ENCODE measurements at regions not wholly inside any gene's neighbourhood (a gene's known extent, or its start where the extent isn't known, plus 50 kb on each side); places are given as distances from the start of the nearest gene placed in this dataset.

GRCh38 chr9:38172586-38172985 lies 103.6 kb upstream of the SHB start (continued):
- TF ChIP-seq, protein P1, sequence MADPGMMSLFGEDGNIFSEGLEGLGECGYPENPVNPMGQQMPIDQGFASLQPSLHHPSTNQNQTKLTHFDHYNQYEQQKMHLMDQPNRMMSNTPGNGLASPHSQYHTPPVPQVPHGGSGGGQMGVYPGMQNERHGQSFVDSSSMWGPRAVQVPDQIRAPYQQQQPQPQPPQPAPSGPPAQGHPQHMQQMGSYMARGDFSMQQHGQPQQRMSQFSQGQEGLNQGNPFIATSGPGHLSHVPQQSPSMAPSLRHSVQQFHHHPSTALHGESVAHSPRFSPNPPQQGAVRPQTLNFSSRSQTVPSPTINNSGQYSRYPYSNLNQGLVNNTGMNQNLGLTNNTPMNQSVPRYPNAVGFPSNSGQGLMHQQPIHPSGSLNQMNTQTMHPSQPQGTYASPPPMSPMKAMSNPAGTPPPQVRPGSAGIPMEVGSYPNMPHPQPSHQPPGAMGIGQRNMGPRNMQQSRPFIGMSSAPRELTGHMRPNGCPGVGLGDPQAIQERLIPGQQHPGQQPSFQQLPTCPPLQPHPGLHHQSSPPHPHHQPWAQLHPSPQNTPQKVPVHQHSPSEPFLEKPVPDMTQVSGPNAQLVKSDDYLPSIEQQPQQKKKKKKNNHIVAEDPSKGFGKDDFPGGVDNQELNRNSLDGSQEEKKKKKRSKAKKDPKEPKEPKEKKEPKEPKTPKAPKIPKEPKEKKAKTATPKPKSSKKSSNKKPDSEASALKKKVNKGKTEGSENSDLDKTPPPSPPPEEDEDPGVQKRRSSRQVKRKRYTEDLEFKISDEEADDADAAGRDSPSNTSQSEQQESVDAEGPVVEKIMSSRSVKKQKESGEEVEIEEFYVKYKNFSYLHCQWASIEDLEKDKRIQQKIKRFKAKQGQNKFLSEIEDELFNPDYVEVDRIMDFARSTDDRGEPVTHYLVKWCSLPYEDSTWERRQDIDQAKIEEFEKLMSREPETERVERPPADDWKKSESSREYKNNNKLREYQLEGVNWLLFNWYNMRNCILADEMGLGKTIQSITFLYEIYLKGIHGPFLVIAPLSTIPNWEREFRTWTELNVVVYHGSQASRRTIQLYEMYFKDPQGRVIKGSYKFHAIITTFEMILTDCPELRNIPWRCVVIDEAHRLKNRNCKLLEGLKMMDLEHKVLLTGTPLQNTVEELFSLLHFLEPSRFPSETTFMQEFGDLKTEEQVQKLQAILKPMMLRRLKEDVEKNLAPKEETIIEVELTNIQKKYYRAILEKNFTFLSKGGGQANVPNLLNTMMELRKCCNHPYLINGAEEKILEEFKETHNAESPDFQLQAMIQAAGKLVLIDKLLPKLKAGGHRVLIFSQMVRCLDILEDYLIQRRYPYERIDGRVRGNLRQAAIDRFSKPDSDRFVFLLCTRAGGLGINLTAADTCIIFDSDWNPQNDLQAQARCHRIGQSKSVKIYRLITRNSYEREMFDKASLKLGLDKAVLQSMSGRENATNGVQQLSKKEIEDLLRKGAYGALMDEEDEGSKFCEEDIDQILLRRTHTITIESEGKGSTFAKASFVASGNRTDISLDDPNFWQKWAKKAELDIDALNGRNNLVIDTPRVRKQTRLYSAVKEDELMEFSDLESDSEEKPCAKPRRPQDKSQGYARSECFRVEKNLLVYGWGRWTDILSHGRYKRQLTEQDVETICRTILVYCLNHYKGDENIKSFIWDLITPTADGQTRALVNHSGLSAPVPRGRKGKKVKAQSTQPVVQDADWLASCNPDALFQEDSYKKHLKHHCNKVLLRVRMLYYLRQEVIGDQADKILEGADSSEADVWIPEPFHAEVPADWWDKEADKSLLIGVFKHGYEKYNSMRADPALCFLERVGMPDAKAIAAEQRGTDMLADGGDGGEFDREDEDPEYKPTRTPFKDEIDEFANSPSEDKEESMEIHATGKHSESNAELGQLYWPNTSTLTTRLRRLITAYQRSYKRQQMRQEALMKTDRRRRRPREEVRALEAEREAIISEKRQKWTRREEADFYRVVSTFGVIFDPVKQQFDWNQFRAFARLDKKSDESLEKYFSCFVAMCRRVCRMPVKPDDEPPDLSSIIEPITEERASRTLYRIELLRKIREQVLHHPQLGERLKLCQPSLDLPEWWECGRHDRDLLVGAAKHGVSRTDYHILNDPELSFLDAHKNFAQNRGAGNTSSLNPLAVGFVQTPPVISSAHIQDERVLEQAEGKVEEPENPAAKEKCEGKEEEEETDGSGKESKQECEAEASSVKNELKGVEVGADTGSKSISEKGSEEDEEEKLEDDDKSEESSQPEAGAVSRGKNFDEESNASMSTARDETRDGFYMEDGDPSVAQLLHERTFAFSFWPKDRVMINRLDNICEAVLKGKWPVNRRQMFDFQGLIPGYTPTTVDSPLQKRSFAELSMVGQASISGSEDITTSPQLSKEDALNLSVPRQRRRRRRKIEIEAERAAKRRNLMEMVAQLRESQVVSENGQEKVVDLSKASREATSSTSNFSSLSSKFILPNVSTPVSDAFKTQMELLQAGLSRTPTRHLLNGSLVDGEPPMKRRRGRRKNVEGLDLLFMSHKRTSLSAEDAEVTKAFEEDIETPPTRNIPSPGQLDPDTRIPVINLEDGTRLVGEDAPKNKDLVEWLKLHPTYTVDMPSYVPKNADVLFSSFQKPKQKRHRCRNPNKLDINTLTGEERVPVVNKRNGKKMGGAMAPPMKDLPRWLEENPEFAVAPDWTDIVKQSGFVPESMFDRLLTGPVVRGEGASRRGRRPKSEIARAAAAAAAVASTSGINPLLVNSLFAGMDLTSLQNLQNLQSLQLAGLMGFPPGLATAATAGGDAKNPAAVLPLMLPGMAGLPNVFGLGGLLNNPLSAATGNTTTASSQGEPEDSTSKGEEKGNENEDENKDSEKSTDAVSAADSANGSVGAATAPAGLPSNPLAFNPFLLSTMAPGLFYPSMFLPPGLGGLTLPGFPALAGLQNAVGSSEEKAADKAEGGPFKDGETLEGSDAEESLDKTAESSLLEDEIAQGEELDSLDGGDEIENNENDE (IDR thresholded peaks at IDR 0.05; ENCODE audit: insufficient replicate concordance, low read length), result no peak
- TF ChIP-seq JUN (IDR thresholded peaks at IDR 0.05; ENCODE audit: low read depth, low read length) (no peak), KDM5A (IDR thresholded peaks at IDR 0.05; ENCODE audit: low read length) (no peak), EP300 (IDR thresholded peaks at IDR 0.05; ENCODE audit: borderline replicate concordance in 1 of 2, low read depth in 2 of 2, low read length in 2 of 2) (no peak), JUND (IDR thresholded peaks at IDR 0.05; ENCODE audit: low read length) (no peak), RFX5 (IDR thresholded peaks at IDR 0.05; ENCODE audit: borderline replicate concordance, low read depth, low read length) (no peak), CHD1 (IDR thresholded peaks at IDR 0.05; ENCODE audit: low read depth, low read length) (no peak), TAF7 (optimal IDR thresholded peaks at IDR 0.05; ENCODE audit: borderline replicate concordance, low read depth, low read length) (no peak), E2F6 (IDR thresholded peaks at IDR 0.05) (no peak), SRF (IDR thresholded peaks at IDR 0.05; ENCODE audit: low read depth, low read length) (no peak), HDAC2 (IDR thresholded peaks at IDR 0.05; ENCODE audit: borderline replicate concordance in 1 of 2, low read depth in 2 of 2, low read length in 2 of 2) (no peak), YY1 (IDR thresholded peaks at IDR 0.05; ENCODE audit: low read depth, low read length) (no peak)

Data from H1 (cell line).